ENCODE measurements at regions not wholly inside any gene's neighbourhood (a gene's known extent, or its start where the extent isn't known, plus 50 kb on each side); places are given as distances from the start of the nearest gene placed in this dataset.
"Not testable (repeated sequence)": the region's sequence is repeated elsewhere in the genome, so short reads cannot be mapped to it uniquely, and the experiment has no call there.

DNA sequence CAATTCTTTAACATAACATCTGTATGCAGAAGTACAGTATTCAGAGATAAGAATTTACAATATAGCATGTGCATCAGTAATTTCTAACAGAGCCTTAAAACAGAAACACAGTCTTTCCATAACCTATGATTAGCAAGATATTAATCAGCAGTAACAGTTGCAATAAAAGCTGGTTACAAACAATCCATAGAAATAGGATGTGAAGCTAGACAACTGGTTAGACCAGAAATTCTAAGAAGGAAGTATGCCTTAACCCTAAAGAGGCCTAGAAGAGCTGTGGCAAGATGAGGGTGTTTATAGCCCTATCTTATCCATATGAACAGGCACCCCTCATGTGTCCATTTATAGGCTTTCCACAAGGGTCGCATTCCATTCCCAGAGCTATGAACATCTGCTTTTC lies 492.1 kb upstream of the CBLB start:
- TF ChIP-seq, protein P1, sequence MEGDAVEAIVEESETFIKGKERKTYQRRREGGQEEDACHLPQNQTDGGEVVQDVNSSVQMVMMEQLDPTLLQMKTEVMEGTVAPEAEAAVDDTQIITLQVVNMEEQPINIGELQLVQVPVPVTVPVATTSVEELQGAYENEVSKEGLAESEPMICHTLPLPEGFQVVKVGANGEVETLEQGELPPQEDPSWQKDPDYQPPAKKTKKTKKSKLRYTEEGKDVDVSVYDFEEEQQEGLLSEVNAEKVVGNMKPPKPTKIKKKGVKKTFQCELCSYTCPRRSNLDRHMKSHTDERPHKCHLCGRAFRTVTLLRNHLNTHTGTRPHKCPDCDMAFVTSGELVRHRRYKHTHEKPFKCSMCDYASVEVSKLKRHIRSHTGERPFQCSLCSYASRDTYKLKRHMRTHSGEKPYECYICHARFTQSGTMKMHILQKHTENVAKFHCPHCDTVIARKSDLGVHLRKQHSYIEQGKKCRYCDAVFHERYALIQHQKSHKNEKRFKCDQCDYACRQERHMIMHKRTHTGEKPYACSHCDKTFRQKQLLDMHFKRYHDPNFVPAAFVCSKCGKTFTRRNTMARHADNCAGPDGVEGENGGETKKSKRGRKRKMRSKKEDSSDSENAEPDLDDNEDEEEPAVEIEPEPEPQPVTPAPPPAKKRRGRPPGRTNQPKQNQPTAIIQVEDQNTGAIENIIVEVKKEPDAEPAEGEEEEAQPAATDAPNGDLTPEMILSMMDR (conservative IDR thresholded peaks at IDR 0.05; ENCODE audit: low read length), result not testable (repeated sequence)
- not testable (repeated sequence) for TF ChIP-seq EZH2phosphoT487 (IDR thresholded peaks at IDR 0.05; ENCODE audit: borderline replicate concordance)
